SHP77 treated with DMSO at 0.1 percent for 48 hours (cell line): ENCODE measurements at regions not wholly inside any gene's neighbourhood (a gene's known extent, or its start where the extent isn't known, plus 50 kb on each side); places are given as distances from the start of the nearest gene placed in this dataset.

ENCODE experiments used
- DNase-seq: peaks from one replicate; lab custom pipeline; 2025; lab: John Stamatoyannopoulos, UW

DNA sequence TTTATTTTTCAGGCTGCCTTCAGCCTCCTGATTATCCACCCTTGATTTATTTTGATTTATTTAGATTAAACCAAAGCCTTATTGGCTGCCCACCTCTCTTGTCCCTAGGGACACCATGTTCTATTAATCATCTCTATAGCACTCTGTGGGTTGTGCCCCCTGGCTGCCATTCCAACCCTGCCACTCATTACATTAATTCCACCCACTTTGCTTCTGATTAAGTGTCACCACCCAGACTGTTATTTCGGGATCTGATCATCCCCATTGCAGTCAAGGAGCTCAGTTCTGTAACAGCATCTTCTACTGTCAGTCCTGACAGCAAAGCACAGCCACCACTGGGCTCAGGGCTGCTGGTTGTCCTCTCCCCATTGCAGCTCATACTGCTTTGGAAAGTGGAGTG is 175.1 kb upstream of the DDX18 start:
- no peak for DNase-seq

DNA sequence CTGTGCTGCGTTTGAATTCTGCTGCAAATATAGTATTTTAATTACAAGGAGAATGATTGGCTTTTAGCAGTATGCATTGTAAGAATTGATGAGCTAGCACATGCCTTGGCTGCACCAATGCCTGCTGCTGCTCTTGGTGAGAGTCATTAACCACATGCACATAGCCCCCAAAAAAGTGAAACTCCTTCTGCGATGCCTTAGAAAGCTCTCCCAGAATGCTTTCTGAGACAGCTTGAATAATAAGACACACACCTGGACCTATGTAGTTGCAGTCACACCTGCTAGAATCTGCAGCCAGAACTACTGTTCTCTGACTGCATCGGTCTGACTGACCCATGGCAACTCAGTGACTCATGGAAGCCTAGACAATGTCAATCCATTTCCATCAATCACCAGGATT is 170.1 kb upstream of the DDX18 start:
- DNase-seq = no peak

DNA sequence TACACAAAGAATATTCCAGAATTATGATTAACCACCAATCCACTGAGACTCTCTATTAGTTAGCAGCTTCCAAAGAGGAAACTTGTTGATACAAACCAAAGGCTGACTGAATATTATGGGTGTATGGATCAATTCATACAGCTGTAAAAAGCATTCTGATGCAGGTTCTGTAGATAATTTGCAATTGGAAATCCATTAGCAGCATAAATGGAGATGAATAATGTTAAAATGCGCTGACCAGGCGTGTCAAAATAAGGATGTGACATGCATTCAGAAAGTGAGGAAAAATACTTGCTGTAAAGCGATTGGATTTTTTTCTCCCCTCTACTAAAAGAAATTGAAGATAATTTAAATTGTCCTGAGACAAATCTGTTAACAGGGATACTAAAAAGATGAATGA is 169.0 kb upstream of the DDX18 start:
- DNase-seq = no peak

DNA sequence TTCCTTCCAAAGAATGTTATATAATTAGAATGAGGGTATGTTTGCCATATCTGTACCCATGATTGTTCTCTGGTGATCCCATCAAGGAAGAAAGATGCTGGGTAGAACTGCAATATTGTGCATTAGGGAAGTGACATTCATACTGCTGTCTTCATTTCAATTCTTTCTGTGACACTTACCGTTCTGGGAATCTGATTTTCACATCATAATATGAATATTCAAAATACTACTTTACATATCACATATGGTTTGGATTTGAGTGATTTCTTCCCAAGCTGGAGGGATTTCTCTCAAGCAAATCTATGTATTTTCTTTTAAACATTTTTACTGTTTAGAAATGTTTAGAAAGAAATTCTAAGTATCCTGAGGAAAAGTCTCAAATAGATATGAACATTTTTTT is 168.4 kb upstream of the DDX18 start:
- no peak for DNase-seq

DNA sequence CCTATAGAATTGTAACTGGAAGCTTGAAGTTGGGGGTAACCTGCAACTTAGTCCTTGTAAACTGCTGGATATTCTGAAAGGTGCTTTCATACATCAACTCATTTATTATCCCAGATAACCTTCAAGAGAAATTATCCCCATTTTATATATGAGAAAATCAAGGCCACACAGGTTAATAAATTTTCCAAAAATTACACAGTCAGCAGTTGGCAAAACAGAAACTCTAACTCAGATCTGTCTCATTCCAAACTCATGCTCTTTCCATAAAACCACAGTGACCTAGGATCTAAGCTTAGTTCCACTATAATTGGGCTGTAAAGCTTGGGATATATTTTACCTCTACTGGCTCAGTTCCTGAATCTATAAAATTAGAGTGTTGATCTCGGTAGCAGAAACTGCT is 167.6 kb upstream of the DDX18 start:
- DNase-seq = no peak

DNA sequence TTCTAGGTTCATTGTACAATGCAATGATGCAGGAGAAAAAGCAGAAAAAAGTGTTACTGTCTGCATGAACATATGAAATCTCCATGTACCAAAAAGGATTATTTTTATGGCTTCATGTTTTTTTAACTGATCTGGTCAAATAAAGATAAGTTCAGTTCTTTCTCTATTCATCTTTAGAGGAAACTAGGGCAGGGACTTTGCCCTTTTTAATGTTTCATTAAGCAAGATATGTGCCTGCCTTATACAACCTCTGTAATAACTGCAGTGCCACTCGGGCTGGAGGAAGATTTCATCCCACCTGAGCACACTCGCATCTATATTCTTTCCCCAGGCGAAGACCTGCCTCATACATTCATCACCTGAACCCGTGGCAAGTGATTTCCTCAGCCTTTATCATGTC is 157.9 kb upstream of the DDX18 start:
- no peak for DNase-seq

DNA sequence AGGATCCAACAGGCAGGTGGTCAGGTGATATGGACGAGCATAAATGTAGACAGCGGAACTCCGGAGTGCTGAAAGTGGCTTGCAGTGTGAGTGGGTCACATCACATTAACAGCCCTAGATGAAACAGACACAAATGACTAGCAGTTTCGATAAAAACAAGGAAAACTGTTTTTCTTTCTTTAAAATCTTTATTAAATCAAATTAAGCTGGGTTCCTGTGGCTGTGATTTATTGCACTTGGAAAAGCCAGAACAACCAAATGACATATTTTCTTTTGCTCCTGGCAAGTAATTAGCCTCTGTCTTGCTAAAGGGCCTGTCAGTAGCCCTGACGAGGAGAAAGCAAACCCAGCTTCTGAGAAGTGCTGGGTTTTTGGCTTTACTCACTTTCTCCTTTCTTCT is 152.9 kb upstream of the DDX18 start:
- DNase-seq = no peak

DNA sequence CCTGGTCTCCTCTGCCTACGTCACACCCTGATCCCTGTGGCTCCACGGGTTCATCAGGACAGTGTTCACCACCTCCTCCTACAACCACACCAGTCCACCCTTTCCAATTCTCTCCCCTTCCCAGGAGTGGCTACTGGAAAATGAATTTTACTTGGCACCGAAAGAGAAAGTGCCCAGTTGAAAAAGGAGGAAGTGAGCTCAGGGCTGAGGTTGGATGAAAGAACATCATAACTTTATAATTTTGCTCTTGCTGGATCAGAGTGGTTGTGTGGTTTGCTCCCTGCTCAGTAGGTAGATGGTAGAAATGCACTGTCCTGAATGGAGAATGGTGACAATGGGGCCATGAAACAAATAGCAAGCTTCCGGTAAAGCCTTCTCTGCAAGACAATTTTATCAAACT is 140.3 kb upstream of the DDX18 start:
- no peak for DNase-seq

DNA sequence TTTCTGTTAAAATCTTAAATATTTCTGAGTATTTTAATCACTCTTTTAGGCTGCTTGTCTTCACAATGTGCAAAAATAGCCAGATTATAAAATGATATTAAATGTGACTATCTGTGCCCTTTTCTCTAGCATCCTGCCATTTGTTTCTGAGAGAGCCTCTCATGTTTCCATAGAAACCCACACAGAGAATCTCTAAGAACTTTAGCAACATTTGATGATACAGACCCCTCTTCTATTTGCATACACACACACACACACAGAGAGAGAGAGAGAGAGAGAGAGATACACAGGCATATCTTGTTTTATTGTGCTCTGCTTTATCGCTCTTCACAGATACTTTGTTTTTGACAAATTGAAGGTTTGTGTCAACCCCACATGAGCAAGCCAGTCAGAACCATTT is 134.5 kb upstream of the DDX18 start:
- no peak for DNase-seq

DNA sequence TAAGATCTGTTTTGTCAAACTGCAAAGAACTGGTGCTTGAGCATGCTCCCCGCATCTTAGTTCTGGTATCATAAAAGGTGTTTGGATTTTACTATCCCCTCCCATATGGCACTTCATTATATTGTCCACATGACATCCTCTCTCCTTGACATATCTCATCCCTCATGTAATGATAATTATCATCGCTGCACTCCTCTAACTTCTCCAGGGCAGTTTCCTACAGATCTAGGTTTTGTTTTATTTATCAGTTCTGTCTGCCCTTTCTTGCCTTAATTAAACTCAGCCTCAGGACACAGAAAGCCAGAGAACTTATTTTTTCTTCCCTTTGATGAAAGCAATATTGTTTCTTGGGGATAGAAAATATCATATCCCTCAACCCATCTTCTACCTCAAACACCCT is 129.6 kb upstream of the DDX18 start:
- DNase-seq = no peak

DNA sequence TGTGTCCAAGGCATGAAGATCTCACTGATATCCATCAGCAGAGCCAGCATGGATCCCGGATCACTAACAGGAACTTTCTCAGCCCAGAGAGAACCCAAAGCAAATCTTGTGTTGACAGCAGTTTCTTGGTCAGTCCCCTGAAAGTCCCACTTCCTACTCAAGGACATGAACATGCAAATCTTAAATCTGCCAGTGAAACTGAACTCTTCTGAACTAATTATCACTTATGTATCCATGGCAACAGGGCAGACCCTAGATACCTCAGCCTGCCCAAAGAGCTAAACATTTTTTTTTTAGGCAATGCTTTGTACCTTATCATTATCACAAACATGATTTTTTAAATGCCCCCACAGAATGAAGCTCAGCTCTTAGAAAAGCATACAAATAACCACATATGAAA is 127.8 kb upstream of the DDX18 start:
- no peak for DNase-seq

DNA sequence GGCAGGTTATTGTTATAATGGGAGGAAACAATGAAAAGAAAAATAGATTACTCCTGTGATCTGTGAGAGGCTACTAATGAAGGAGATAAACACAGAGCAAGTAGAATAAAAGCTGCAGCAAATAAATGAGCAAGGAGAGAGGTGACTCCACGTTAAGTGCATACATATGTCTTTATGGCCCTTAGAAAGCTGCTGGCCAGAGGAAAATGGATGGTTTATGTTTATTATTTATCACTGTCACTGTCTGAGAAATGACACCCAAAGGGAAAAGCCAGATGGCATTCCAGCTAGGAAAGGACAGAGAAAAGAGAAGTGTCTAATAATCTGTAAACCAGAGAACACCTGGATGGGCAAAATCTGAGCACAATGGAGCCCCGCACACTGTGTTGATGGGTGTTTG is 122.9 kb upstream of the DDX18 start:
- DNase-seq = no peak

DNA sequence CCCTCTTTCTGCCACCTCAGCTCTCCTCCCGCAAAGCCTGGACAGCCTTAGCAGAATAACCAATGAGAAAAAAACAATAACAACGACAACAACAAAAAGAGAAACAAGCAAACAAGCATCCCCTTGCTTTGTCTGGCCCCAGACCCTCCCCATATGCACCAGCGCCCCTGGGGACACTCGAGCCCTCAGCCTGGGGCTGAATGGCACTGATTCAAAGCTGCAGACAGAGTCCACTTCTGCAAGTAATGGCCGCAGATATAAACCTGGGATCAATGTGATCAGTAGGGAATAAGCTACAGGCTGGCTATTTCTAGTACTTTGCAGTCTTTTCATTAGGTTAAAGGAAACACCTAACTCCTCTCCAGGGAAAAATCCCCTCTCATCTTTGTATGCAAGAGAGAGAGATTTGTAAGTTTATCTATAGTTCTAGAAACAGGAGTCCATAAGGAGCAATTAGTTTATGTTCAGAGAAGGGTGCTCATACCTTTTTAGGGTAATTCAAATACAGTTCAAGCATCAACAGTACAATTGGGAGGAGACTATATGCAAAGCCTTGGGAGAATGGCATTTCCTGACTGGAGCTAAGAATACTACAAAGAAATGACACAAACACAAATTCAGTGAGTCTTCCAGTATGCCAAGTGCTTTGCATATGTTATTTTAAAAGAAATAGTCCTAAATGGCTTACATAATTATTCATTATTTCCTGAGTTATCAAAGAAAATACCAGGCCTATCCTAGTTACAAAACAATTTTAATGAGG is 122.3 kb upstream of the DDX18 start:
- no peak for DNase-seq

DNA sequence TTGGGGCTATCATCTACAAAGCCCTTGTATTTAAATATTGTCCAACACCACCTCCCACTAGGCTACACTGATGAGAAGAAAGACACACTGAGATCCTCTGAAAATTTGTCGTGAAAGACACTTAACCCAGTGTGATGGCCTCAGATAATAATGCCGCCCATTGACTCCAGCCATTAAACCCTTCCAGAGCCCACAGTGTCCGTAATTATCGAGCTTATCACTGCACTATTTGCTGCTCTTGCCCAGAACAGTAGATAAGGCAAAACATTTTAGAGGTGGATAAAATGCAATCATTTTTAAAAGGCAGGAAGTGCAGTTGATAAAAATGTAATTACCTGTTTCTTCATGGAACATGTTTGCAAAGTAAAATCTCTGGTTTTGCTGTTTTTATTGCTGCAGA is 121.3 kb upstream of the DDX18 start:
- DNase-seq = no peak

DNA sequence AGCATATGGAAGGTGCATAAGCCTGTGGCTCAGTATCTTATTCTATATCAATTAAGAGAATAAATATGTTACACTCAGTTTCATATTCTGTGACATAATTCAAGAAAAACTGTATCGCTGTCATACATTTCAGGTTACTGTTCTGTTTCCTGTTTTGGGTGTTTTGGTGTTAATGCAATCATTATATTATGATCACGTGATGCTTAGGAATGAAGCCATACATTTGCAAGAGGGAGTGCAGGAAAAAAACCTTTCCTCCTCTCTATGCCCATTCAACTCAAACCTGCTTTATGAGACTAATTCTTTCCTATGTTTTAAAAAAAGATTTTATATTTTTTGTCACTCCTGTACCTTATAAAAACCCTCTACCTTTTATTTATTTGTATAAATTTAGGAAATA is 120.8 kb upstream of the DDX18 start:
- DNase-seq = no peak

DNA sequence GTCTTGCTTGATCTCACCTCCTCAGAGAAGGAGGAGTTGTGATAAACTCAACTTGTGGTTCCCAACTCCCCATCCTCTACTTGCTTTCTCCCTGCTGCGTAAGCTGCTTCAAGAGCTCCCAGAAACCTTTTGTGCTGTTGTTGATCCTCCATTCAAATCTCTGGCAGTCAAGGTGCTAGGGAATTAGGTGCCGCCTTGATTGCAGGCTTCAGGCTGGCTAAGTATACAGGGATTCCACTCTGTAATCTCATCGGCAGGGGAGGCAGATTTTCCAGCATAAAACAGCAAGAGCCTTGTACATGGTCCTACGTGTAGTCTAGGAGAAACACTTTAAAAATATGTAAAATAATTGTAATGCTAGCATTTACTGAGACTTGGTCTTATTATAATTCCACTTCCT is 116.2 kb upstream of the DDX18 start:
- DNase-seq = no peak

DNA sequence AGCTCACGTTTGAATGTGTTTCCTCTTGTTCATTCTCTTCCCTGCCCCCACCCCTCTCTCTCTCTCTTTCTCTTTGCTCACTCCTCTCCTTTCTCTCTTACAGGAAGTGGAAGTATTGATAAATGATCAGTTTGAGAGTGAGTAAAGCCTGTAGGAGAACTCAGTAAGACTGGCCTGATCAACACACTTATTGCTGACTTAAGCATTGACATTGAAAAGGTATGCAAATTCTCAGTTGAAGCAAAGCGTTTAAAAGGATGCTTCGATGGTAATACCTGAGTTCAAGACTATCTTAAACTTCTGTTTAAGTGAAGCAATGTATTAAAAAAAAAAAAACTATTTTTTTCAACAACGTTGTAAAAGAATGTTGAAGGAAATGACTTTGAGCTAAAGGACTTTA is 115.7 kb upstream of the DDX18 start:
- DNase-seq = no peak

DNA sequence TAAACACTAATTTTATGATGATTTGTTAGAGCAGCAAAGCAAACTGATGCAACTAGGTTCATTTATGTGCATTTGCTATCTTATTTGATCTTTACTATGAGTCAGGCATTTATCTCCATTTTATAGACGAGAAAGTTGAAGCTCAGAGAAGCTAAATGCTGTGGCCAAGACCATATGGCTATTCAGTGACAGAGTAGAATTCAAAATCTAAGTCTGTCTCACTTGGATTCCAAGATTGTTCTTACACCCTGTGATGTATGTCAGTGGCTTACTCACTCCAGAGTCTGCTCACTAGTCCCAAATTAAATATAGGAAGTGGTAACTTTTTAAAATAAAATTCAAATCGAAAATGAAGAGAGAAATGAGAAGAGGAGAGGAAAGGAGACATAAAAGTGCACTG is 114.0 kb upstream of the DDX18 start:
- no peak for DNase-seq

DNA sequence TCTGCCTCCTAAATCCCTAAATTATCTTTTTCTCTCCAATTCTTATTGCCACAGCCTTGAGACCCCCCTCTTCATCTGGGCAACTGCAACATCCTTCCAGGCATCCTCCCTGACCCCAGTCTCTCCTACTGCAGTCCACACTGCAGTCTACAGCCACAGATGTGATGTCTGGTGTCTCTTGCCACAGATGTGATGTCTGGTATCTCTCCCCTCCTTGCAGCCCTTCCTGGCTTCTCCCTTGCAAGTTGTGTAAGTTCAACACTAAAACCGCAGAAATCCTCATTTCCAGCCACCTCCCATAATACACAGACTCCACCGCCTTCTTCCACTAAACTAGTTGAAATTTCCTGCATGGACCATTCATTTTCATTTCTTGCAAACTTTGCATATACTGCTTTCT is 113.1 kb upstream of the DDX18 start:
- DNase-seq = no peak

DNA sequence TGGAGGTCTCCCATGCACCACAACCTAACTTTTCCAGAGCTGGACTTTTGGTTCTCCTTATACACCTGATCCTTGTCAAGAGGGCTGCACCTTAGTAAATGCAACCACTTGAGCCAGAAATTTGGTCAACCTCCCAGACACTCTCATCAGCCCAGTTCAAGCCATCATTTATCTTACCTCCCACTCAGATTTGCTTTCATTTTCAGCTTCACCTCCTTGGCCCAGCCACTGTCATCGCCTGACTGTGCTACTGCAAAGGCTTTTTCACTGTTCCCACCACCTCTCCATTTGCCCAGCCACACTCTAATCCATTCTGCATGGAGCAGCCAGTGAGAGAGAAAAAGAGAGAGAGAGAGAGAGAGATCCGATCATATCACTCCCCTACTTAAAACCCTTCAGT is 112.4 kb upstream of the DDX18 start:
- DNase-seq = no peak

DNA sequence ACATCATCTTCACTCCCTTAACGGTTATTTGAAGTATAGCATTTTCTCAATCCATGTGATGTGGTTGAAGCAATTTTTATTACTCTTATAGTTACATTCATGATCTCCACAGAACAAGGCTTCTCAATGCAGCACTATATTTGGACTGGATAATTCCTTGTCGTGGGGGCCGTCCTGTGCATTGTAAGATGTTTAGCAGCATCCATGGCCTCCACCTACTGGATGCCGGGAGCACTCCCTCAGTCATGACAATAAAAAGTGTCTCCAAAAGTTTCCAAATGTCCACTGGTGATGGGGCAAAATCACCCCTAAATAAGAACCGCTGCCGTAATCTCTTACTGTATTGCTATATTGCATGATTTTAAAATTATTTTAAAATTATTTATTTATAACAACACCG is 110.6 kb upstream of the DDX18 start:
- DNase-seq = no peak

DNA sequence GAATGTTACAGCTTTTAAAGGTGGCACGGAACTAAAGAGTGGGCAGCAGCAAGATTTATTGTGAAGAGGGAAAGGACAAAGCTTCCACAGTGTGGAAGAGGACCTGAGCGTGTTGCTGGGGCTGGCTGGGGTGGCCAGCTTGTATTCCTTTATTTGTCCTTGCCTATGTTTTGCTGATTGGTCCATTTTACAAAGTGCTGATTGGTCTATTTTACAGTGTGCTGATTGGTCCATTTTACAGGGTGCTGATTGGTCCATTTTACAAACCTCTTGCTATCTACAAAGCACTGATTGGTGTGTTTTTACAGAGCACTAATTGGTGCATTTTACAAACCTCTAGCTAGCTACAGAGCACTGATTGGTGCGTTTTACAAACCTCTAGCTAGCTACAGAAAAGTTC is 109.7 kb upstream of the DDX18 start:
- no peak for DNase-seq

DNA sequence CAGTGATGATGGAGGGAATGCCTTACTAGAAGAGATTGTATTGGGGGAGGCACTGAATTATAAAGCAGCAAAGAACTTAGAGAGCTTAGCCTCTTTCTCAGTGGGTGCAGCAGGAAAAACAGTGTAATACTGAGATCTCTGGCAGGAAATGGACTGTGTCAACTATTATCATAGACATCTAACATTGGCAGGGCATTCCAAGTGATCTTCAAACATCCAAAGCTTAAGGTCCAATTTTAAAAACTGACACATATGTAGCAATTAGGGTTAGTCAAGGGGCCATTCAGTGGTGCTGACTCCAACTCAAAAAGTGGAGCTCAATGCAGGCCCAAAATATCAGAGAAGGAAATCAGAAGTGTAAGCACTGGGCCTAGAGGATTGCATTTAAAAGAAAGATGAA is 106.6 kb upstream of the DDX18 start:
- DNase-seq = no peak

DNA sequence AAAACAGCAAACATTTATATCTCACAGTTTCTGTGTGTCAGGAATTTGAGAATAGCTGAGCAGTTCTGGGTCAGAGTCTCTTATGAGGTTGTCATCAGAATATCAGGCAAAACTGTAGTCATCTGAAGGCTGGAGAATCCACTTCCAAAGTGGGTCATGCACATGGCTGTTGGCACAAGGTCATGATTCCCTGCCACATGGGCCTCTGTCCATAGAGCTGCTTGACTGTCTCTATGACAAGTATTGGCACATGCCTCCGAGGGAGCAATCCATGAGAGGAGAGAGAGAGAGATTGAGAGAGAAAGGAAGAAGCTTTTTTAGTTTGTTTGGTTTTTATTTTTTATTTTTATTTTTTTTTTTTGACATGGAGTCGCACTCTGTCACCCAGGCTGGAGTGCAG is 101.8 kb upstream of the DDX18 start:
- DNase-seq = no peak

DNA sequence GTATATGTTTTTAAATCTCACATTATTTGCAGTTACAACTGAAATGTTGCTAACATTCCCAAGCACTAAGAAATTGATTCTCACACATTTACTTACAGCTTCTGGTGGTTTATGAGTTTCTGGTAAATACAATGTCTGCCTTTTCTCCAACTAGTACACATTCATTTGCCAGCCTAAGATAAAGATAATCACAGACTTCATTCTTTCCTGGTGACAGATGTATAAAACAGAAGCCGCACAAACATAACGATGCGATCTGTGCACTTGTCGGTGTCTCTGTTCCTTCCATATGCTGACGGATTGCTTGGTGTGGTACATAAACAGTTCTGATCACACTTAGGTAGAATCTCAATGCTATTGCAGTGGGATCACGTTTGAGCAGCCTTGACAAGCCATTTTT is 100.4 kb upstream of the DDX18 start:
- DNase-seq = no peak
